ENCODE measurements at regions not wholly inside any gene's neighbourhood (a gene's known extent, or its start where the extent isn't known, plus 50 kb on each side); places are given as distances from the start of the nearest gene placed in this dataset.

GRCh38 chr20:22226849-22227700 is 357.3 kb downstream of the FOXA2 start:
- no peak for DNase-seq (ENCODE audit: low read depth)

- no peak for DNase-seq (ENCODE audit: low read depth)
These were observed 361.1 kb downstream of the FOXA2 start for GRCh38 chr20:22223236-22223635.

GRCh38 chr20:22217712-22218352 is 366.5 kb downstream of the FOXA2 start:
- DNase-seq (ENCODE audit: low read depth) = no peak

GRCh38 chr20:22216984-22217383 is 367.4 kb downstream of the FOXA2 start:
- DNase-seq (ENCODE audit: low read depth) = no peak

GRCh38 chr20:22214296-22214695 is 370.1 kb downstream of the FOXA2 start:
- no peak for DNase-seq (ENCODE audit: low read depth)

- DNase-seq (ENCODE audit: low read depth) = no peak
These were observed 371.1 kb downstream of the FOXA2 start for GRCh38 chr20:22213271-22213670.

GRCh38 chr20:22207280-22207679 is 377.1 kb downstream of the FOXA2 start:
- no peak for DNase-seq (ENCODE audit: low read depth)

- DNase-seq (ENCODE audit: low read depth) = no peak
These were observed 379.6 kb downstream of the FOXA2 start for GRCh38 chr20:22204801-22205200.

GRCh38 chr20:22182148-22182547 is 402.2 kb downstream of the FOXA2 start:
- DNase-seq (ENCODE audit: low read depth) = no peak

GRCh38 chr20:22180244-22180643 is 404.1 kb downstream of the FOXA2 start:
- no peak for DNase-seq (ENCODE audit: low read depth)

- DNase-seq (ENCODE audit: low read depth) = no peak
These were observed 424.2 kb downstream of the FOXA2 start for GRCh38 chr20:22160101-22160652.

- no peak for DNase-seq (ENCODE audit: low read depth)
These were observed 425.1 kb downstream of the FOXA2 start for GRCh38 chr20:22159276-22159675.

GRCh38 chr20:22127587-22127986 is 422.1 kb downstream of the PAX1 start:
- DNase-seq (ENCODE audit: low read depth) = no peak

GRCh38 chr20:22106308-22106938 is 401.0 kb downstream of the PAX1 start:
- DNase-seq (ENCODE audit: low read depth) = no peak

- no peak for DNase-seq (ENCODE audit: low read depth)
These were observed 396.1 kb downstream of the PAX1 start for GRCh38 chr20:22101606-22102005.

GRCh38 chr20:22100686-22101085 is 395.2 kb downstream of the PAX1 start:
- no peak for DNase-seq (ENCODE audit: low read depth)

- DNase-seq (ENCODE audit: low read depth) = no peak
These were observed 393.9 kb downstream of the PAX1 start for GRCh38 chr20:22099348-22099747.

- DNase-seq (ENCODE audit: low read depth) = no peak
These were observed 393.0 kb downstream of the PAX1 start for GRCh38 chr20:22098511-22098910.

- DNase-seq (ENCODE audit: low read depth) = no peak
These were observed 387.7 kb downstream of the PAX1 start for GRCh38 chr20:22093122-22093521.

- DNase-seq (ENCODE audit: low read depth) = no peak
These were observed 383.4 kb downstream of the PAX1 start for GRCh38 chr20:22088882-22089281.

- no peak for DNase-seq (ENCODE audit: low read depth)
These were observed 375.5 kb downstream of the PAX1 start for GRCh38 chr20:22080985-22081384.

GRCh38 chr20:22074635-22075034 is 369.2 kb downstream of the PAX1 start:
- DNase-seq (ENCODE audit: low read depth) = no peak

GRCh38 chr20:22071841-22072240 is 366.4 kb downstream of the PAX1 start:
- DNase-seq (ENCODE audit: low read depth) = no peak
